HCT116 (cell line): ENCODE measurements at regions not wholly inside any gene's neighbourhood (a gene's known extent, or its start where the extent isn't known, plus 50 kb on each side); places are given as distances from the start of the nearest gene placed in this dataset.

Source experiments
- ATAC-seq: fragments of 200-7000 bp; cut with Tn5 transposase; 2 replicates; pipeline ENCODE4 v1.9.1; 2020; ENCODE audit warnings: mild to moderate bottlenecking, moderate library complexity
- BruUV-seq: library from RNA; stranded (reverse); fragments of 400-500 nt; replicated peaks from 2 replicates; lab custom pipeline; 2021; lab: Mats Ljungman, UMichigan
- CTCF ChIA-PET: fragments of 300-600 bp; sonication (Branson Sonifier 250); formaldehyde crosslinking; loops from one replicate; lab custom pipeline; 2021; ENCODE audit warnings: antibody characterized with exemption; lab: Charles Lee
- POLR2A ChIA-PET: fragments of 300-600, 350-600 bp; sonication (Branson Sonifier 250); formaldehyde crosslinking; loops from one replicate; lab custom pipeline; 2021; ENCODE audit warnings: antibody characterized with exemption; lab: Charles Lee
- RAD21 ChIA-PET, 2 experiments: fragments of 300-600 bp; sonication (Branson Sonifier 250); formaldehyde crosslinking; loops; one replicate each; lab custom pipeline; 2023; ENCODE audit warnings: low total read pairs in 2 of 2; ENCODE audit not compliant: uncharacterized antibody in 2 of 2, unreplicated experiment in 2 of 2, low non-redundant PET in 1 of 2; lab: Charles Lee
- DNase-seq: peaks from one replicate; pipeline ENCODE4 v3.0.0-alpha.2; 2010; ENCODE audit warnings: low read depth, low spot score
- H2AFZ ChIP-seq: fragments of 200-600 bp; shearing (Covaris generic), sonication (generic); 2 replicates; pipeline ENCODE4 v1.6.1; 2017; ENCODE audit warnings: low read depth, mixed run types, mixed read lengths, antibody characterized with exemption, low read length; ENCODE audit not compliant: poor library complexity, severe bottlenecking
- H3K27ac ChIP-seq: 2 replicates; pipeline ENCODE4 v1.5.1; 2012; ENCODE audit warnings: low read depth, low read length
- H3K27me3 ChIP-seq: fragments of 200-600 bp; sonication (generic); 2 replicates; pipeline ENCODE4 v1.6.1; 2016; ENCODE audit warnings: mixed run types, low read length, mixed read lengths; ENCODE audit not compliant: insufficient read depth
- H3K36me3 ChIP-seq, 2 experiments: fragments of 200-500 bp in 1 of 2; fragments of 200-600 bp in 1 of 2; sonication (Bioruptor generic) in 1 of 2; sonication (generic) in 1 of 2; 2 replicates each; pipeline versions ENCODE4 v1.5.1 to v1.6.1; 2014 to 2016; ENCODE audit warnings: low read length in 2 of 2, inconsistent platforms in 1 of 2, mixed read lengths in 1 of 2, mixed run types in 1 of 2; ENCODE audit not compliant: insufficient read depth in 2 of 2, control insufficient read depth in 1 of 2
- H3K4me1 ChIP-seq, 2 experiments: fragments of 200-600 bp in 1 of 2; sonication (generic) in 1 of 2; 2 replicates each; pipeline versions ENCODE4 v1.5.1 to v1.6.1; 2012 to 2017; ENCODE audit warnings: low read length in 2 of 2, inconsistent platforms in 1 of 2, mild to moderate bottlenecking in 1 of 2, mixed read lengths in 1 of 2, mixed run types in 1 of 2, moderate library complexity in 1 of 2; ENCODE audit not compliant: insufficient read depth in 2 of 2, control insufficient read depth in 1 of 2
- H3K4me2 ChIP-seq: fragments of 200-600 bp; sonication (generic); 2 replicates; pipeline ENCODE4 v1.6.1; 2017; ENCODE audit warnings: mixed run types, low read length, mixed read lengths
- H3K4me3 ChIP-seq, 2 experiments: fragments of 200-600 bp in 1 of 2; sonication (generic) in 1 of 2; replicated peaks in 1 of 2; 2 replicates each; pipeline ENCODE4 v1.5.1; 2011 to 2016; ENCODE audit warnings: low read length in 2 of 2, control low read depth in 1 of 2, low read depth in 1 of 2, mild to moderate bottlenecking in 1 of 2, mixed read lengths in 1 of 2, mixed run types in 1 of 2
- H3K79me2 ChIP-seq: fragments of 200-600 bp; sonication (generic); 2 replicates; pipeline ENCODE4 v1.6.1; 2017; ENCODE audit warnings: mild to moderate bottlenecking, mixed run types, low read length, moderate library complexity, mixed read lengths; ENCODE audit not compliant: insufficient read depth
- H3K9ac ChIP-seq: fragments of 200-600 bp; sonication (generic); 2 replicates; pipeline ENCODE4 v1.6.1; 2016; ENCODE audit warnings: low read length, mixed read lengths
- H3K9me2 ChIP-seq: fragments of 200-600 bp; sonication (generic), shearing (Covaris generic); 2 replicates; pipeline ENCODE4 v1.6.1; 2017; ENCODE audit warnings: mixed run types, mild to moderate bottlenecking, moderate library complexity; ENCODE audit not compliant: insufficient read depth
- H3K9me3 ChIP-seq, 2 experiments: fragments of 200-500 bp in 1 of 2; fragments of 200-600 bp in 1 of 2; sonication (Bioruptor generic) in 1 of 2; sonication (generic) in 1 of 2; 2 replicates each; pipeline ENCODE4 v1.6.1; 2014 to 2017; ENCODE audit warnings: low read length in 2 of 2, mixed read lengths in 2 of 2, inconsistent platforms in 1 of 2, low read depth in 1 of 2, mild to moderate bottlenecking in 1 of 2, mixed run types in 1 of 2, moderate library complexity in 1 of 2; ENCODE audit not compliant: control insufficient read depth in 1 of 2, insufficient read depth in 1 of 2
- H4K20me1 ChIP-seq: fragments of 200-600 bp; sonication (generic), shearing (Covaris generic); 2 replicates; pipeline ENCODE4 v1.6.1; 2017; ENCODE audit warnings: mixed run types, mild to moderate bottlenecking, moderate library complexity; ENCODE audit not compliant: insufficient read depth
- EGR1 ChIP-seq: IDR thresholded peaks from 2 replicates; pipeline ENCODE4 v1.6.1; 2012; ENCODE audit warnings: low read depth
- EZH2phosphoT487 ChIP-seq: fragments of 200-600 bp; IDR thresholded peaks from 2 replicates; pipeline ENCODE4 v1.6.1; 2018; ENCODE audit warnings: antibody characterized with exemption, borderline replicate concordance
- JUND ChIP-seq: IDR thresholded peaks from 2 replicates; pipeline ENCODE4 v1.6.1; 2012
- POLR2A ChIP-seq: IDR thresholded peaks from 2 replicates; pipeline ENCODE4 v1.7.0; 2011; ENCODE audit warnings: borderline replicate concordance; ENCODE audit not compliant: insufficient read depth, insufficient read length; ENCODE audit errors: extremely low read depth
- SIN3A ChIP-seq: IDR thresholded peaks from 2 replicates; pipeline ENCODE4 v1.6.1; 2012; ENCODE audit warnings: low read depth
- YY1 ChIP-seq: IDR thresholded peaks from 2 replicates; pipeline ENCODE4 v1.6.1; 2011; ENCODE audit warnings: low read length, low read depth, moderate library complexity, mild to moderate bottlenecking; ENCODE audit not compliant: insufficient replicate concordance; ENCODE audit errors: extremely low read depth
- ZNF274 ChIP-seq: fragments of 200-500 bp; sonication (Bioruptor generic); IDR thresholded peaks from 2 replicates; pipeline ENCODE4 v1.6.1; 2014; ENCODE audit warnings: mild to moderate bottlenecking, low read depth, low read length, inconsistent platforms
- intact Hi-C: fragments of 100-400 bp; cut with micrococcal nuclease; formaldehyde crosslinking; loops from 2 replicates; pipeline ENCODE4 v1.10.0; 2022
- TF ChIP-seq, protein P1 (sequence below), 3 experiments: fragments of 200-600 bp in 1 of 3; sonication (generic) in 1 of 3; IDR thresholded peaks in 2 of 3; conservative IDR thresholded peaks in 1 of 3; 2 replicates each; pipeline ENCODE4 v1.5.1; 2012 to 2017; ENCODE audit warnings: low read depth in 2 of 3, low read length in 2 of 3, antibody characterized with exemption in 1 of 3, borderline replicate concordance in 1 of 3, control low read depth in 1 of 3, mild to moderate bottlenecking in 1 of 3, mixed read lengths in 1 of 3, mixed run types in 1 of 3, moderate library complexity in 1 of 3; ENCODE audit not compliant: insufficient read depth in 1 of 3

DNA sequence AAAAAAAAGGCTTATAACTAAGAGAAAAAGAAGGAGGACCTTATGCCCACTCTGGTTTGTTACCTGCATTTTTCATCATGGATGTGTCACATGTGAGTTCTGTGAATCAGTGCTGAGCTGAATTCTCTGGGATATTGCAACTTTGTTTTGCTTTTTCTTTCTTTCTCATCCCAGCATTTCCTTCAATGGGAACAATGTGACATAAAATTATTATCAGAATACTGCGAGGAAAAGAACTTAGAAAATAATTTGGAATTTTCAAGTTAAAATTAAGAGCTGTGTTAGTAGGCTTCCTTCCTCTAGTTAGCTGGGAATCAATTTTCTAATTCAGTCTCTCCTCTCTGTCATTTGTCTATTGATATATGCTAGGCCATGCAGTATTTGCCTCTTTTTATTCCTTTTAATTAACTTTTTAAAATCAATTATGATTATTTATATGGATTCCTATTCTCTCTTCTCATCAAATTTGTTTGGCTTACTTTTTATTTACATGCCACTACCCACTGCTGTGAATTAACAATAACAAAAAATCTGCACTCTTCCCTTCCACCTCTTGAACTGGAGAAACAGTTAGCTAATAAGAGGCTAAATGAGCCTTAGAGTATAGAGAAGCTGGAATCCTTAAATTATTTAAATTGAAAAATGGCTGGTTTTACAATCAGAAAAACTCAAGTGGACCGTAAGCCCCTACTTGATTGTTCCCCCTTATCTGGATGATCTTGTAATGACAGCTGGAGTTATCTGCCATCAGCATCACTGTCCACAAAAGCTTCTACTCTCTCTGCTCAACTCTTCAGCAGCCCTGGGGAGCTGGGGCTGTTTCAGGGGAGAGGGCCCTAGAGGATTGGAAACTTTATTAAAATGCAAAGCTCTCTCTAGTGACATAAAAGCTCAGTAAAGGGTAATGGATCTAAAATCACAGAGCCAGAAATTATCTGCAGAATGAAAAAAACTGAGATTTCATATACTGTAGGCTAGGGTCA, 95.3 kb upstream of the SOX2 start:
- Histone ChIP-seq H4K20me1 (no peaks in the 10 kb centered on the region), H3K9me3 (no peaks in the 10 kb centered on the region), H3K27ac (no peak overlapping the region)
- TF ChIP-seq EZH2phosphoT487, result no peak
- no peak for TF ChIP-seq YY1
- TF ChIP-seq JUND, result no peak
- TF ChIP-seq EGR1, result no peak
- no peak for TF ChIP-seq POLR2A
- TF ChIP-seq, protein P1, sequence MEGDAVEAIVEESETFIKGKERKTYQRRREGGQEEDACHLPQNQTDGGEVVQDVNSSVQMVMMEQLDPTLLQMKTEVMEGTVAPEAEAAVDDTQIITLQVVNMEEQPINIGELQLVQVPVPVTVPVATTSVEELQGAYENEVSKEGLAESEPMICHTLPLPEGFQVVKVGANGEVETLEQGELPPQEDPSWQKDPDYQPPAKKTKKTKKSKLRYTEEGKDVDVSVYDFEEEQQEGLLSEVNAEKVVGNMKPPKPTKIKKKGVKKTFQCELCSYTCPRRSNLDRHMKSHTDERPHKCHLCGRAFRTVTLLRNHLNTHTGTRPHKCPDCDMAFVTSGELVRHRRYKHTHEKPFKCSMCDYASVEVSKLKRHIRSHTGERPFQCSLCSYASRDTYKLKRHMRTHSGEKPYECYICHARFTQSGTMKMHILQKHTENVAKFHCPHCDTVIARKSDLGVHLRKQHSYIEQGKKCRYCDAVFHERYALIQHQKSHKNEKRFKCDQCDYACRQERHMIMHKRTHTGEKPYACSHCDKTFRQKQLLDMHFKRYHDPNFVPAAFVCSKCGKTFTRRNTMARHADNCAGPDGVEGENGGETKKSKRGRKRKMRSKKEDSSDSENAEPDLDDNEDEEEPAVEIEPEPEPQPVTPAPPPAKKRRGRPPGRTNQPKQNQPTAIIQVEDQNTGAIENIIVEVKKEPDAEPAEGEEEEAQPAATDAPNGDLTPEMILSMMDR (IDR thresholded peaks at IDR 0.05 in 2 of 3, conservative IDR thresholded peaks at IDR 0.05 in 1 of 3; ENCODE audit: borderline replicate concordance in 1 of 3, insufficient read depth in 1 of 3, low read depth in 2 of 3, low read length in 2 of 3), result no peak
- no peak for TF ChIP-seq ZNF274
- no peak for TF ChIP-seq SIN3A
- TF ChIP-seq, all 23 proteins: peak for 0
- no peaks in the 10 kb centered on the region for H3K9me2 ChIP-seq
- ChIA-PET RAD21 (no interaction called here), POLR2A (no interaction called here), CTCF (no interaction called here)
- no peak overlapping the region for H3K4me3 ChIP-seq
- intact Hi-C loops, result no loop called here
- DNase-seq (no peak), ATAC-seq (no peak)
- no peaks in the 10 kb centered on the region for H3K79me2 ChIP-seq
- H3K4me2 ChIP-seq, result no peak overlapping the region
- H2AFZ ChIP-seq, result no peak overlapping the region
- no peaks in the 10 kb centered on the region for H3K4me1 ChIP-seq
- H3K36me3 ChIP-seq, result no peaks in the 10 kb centered on the region
- H3K9ac ChIP-seq, result no peak overlapping the region
- no TSS peak for BruUV-seq
- peaks cover 44% of the 10 kb centered on the region for H3K27me3 ChIP-seq
